Skin epidermis (tissue), 12 donors: ENCODE measurements at regions not wholly inside any gene's neighbourhood (a gene's known extent, or its start where the extent isn't known, plus 50 kb on each side); places are given as distances from the start of the nearest gene placed in this dataset.
"Not testable (repeated sequence)": the region's sequence is repeated elsewhere in the genome, so short reads cannot be mapped to it uniquely, and the experiment has no call there.

Experiments
- H3K27ac ChIP-seq, 21 experiments: fragments of 200-600 bp; sonication (generic) in 11 of 21; one replicate each; pipeline ENCODE4 v1.5.0; 2020; ENCODE audit warnings: mild to moderate bottlenecking in 3 of 21, inconsistent platforms in 2 of 21, moderate library complexity in 2 of 21
- H3K4me3 ChIP-seq, 7 experiments: fragments of 200-600 bp; sonication (generic) in 2 of 7; one replicate each; pipeline ENCODE4 v1.5.0; 2020; ENCODE audit warnings: inconsistent platforms in 2 of 7, mild to moderate bottlenecking in 2 of 7, moderate library complexity in 1 of 7

GRCh38 chr3:105096071-105096470 lies 270.6 kb upstream of the ALCAM start:
- Histone ChIP-seq H3K4me3 (no peak overlapping the region), H3K27ac (no peak overlapping the region)

GRCh38 chr3:105101603-105102002 lies 265.1 kb upstream of the ALCAM start:
- Histone ChIP-seq H3K4me3 (no peak overlapping the region), H3K27ac (no peak overlapping the region)

GRCh38 chr3:105103139-105103538 lies 263.6 kb upstream of the ALCAM start:
- Histone ChIP-seq H3K27ac (no peak overlapping the region), H3K4me3 (no peak overlapping the region)

- H3K27ac ChIP-seq, result no peak overlapping the region
- no peak overlapping the region for H3K4me3 ChIP-seq
These were observed 257.9 kb upstream of the ALCAM start for GRCh38 chr3:105108823-105109222.

GRCh38 chr3:105118905-105119304 lies 247.8 kb upstream of the ALCAM start:
- Histone ChIP-seq H3K27ac (no peak overlapping the region), H3K4me3 (no peak overlapping the region)

- H3K4me3 ChIP-seq, result no peak overlapping the region
- no peak overlapping the region for H3K27ac ChIP-seq
These were observed 246.8 kb upstream of the ALCAM start for GRCh38 chr3:105119801-105120340.

- no peak overlapping the region for H3K27ac ChIP-seq
- no peak overlapping the region for H3K4me3 ChIP-seq
These were observed 235.8 kb upstream of the ALCAM start for GRCh38 chr3:105130911-105131310.

GRCh38 chr3:105137911-105138310 lies 228.8 kb upstream of the ALCAM start:
- Histone ChIP-seq H3K27ac (no peak overlapping the region), H3K4me3 (no peak overlapping the region)

- no peak overlapping the region for H3K27ac ChIP-seq
- no peak overlapping the region for H3K4me3 ChIP-seq
These were observed 226.7 kb upstream of the ALCAM start for GRCh38 chr3:105139881-105140560.

GRCh38 chr3:105140899-105141367 lies 225.8 kb upstream of the ALCAM start:
- Histone ChIP-seq H3K27ac (no peak overlapping the region), H3K4me3 (no peak overlapping the region)

- Histone ChIP-seq H3K4me3 (no peak overlapping the region), H3K27ac (no peak overlapping the region)
These were observed 221.9 kb upstream of the ALCAM start for GRCh38 chr3:105144837-105145236.

GRCh38 chr3:105145511-105145910 lies 221.2 kb upstream of the ALCAM start:
- H3K27ac ChIP-seq, result no peak overlapping the region

GRCh38 chr3:105149197-105149596 lies 217.5 kb upstream of the ALCAM start:
- not testable (repeated sequence) for H3K27ac ChIP-seq, H3K4me3 ChIP-seq

More at GRCh38 chr3:105145511-105145910, 221.2 kb upstream of the ALCAM start:
- no peak overlapping the region for H3K4me3 ChIP-seq

- H3K27ac ChIP-seq, result no peak overlapping the region
- no peak overlapping the region for H3K4me3 ChIP-seq
These were observed 213.7 kb upstream of the ALCAM start for GRCh38 chr3:105152987-105153386.

GRCh38 chr3:105154692-105155091 lies 212.0 kb upstream of the ALCAM start:
- H3K4me3 ChIP-seq, result no peak overlapping the region

GRCh38 chr3:105157067-105157765 lies 209.5 kb upstream of the ALCAM start:
- no peak overlapping the region for H3K27ac ChIP-seq

More at GRCh38 chr3:105154692-105155091, 212.0 kb upstream of the ALCAM start:
- no peak overlapping the region for H3K27ac ChIP-seq

GRCh38 chr3:105157766-105158085 lies 209.0 kb upstream of the ALCAM start:
- H3K4me3 ChIP-seq, result no peak overlapping the region
- H3K27ac ChIP-seq, result no peak overlapping the region

More at GRCh38 chr3:105157067-105157765, 209.5 kb upstream of the ALCAM start:
- H3K4me3 ChIP-seq, result no peak overlapping the region

- H3K27ac ChIP-seq, result no peak overlapping the region
- H3K4me3 ChIP-seq, result no peak overlapping the region
These were observed 208.4 kb upstream of the ALCAM start for GRCh38 chr3:105158286-105158685.

GRCh38 chr3:105162448-105162847 lies 204.3 kb upstream of the ALCAM start:
- H3K27ac ChIP-seq, result no peak overlapping the region
- no peak overlapping the region for H3K4me3 ChIP-seq

GRCh38 chr3:105166893-105167292 lies 199.8 kb upstream of the ALCAM start:
- H3K4me3 ChIP-seq, result no peak overlapping the region
- no peak overlapping the region for H3K27ac ChIP-seq

GRCh38 chr3:105170423-105170822 lies 196.3 kb upstream of the ALCAM start:
- H3K4me3 ChIP-seq, result no peak overlapping the region
- H3K27ac ChIP-seq, result no peak overlapping the region
